ENCODE measurements at regions not wholly inside any gene's neighbourhood (a gene's known extent, or its start where the extent isn't known, plus 50 kb on each side); places are given as distances from the start of the nearest gene placed in this dataset.
"Not testable (repeated sequence)": the region's sequence is repeated elsewhere in the genome, so short reads cannot be mapped to it uniquely, and the experiment has no call there.

DNA sequence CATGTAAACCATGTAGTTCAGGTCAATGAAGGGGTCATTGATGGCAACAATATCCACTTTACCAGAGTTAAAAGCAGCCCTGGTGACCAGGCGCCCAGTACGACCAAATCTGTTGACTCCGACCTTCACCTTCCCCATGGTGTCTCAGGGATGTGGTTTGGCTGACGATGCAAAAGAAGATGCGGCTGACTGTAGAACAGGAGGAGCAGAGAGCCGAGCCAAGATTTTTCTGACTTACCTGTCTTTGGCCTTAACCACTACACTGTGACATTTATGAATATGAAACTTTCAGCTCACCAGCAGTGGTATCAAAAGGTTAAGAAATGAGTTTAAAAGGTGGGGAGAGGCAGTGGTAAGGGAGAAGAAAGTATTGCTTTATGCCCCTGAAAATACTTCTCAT lies 309.8 kb downstream of the BCOR start:
- Histone ChIP-seq H3K36me3 (ENCODE audit: low read depth) (no peaks in the 10 kb centered on the region), H4K20me1 (ENCODE audit: insufficient read depth) (no peaks in the 10 kb centered on the region), H3K4me1 (ENCODE audit: insufficient read depth) (no peaks in the 10 kb centered on the region), H2AFZ (no peak overlapping the region), H3K79me2 (ENCODE audit: insufficient read depth) (no peaks in the 10 kb centered on the region), H3K4me3 (no peak overlapping the region), H3K27me3 (replicated peaks; ENCODE audit: insufficient read depth) (no peaks in the 10 kb centered on the region), H3F3A (ENCODE audit: insufficient read depth) (no peaks in the 10 kb centered on the region), H3K4me2 (ENCODE audit: unreplicated experiment) (no peak overlapping the region), H3K9me2 (ENCODE audit: insufficient read depth) (no peaks in the 10 kb centered on the region), H3K9ac (no peak overlapping the region), H3K27ac (no peak overlapping the region), H3K9me3 (ENCODE audit: low read depth) (no peaks in the 10 kb centered on the region)
- no peak for DNase-seq
- WGBS, 2 experiments (ENCODE audit: low coverage in 1 of 2, low lambda C conversion rate in 2 of 2, missing lambda C conversion rate in 2 of 2), result 94% methylated on average over 6 of the region's 6 CpGs
- in situ Hi-C loops (cut with MboI), result no loop called here
- no peak for TF ChIP-seq EZH2 (IDR thresholded peaks at IDR 0.05; ENCODE audit: insufficient read depth, poor library complexity, severe bottlenecking)

DNA sequence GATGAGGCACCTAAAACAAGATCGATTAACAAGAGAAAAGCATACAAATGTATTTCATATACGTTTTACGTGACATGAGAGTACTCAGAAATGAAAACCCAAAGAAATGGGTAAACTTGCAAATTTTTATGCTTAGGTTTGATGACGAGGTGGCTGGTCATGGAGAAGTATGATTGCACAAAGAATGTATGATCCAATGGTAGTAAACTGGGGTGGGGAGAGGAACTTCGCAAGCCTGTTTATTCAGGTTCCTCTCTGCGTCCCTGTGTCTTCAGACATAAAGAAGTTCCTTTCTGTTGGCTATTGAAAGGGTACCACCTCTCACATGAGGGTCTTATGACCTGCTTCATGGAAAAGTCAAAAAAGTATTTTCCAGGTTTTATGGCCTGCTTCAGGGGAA lies 309.2 kb downstream of the BCOR start:
- H3K27ac ChIP-seq, result no peak overlapping the region
- TF ChIP-seq EZH2 (IDR thresholded peaks at IDR 0.05; ENCODE audit: insufficient read depth, poor library complexity, severe bottlenecking), result no peak
- TF ChIP-seq EZH2phosphoT487 (IDR thresholded peaks at IDR 0.05; ENCODE audit: insufficient read depth, low read depth), result no peak
- H3K79me2 ChIP-seq (ENCODE audit: insufficient read depth), result no peaks in the 10 kb centered on the region
- H3K9me2 ChIP-seq (ENCODE audit: insufficient read depth), result no peaks in the 10 kb centered on the region
- H3K36me3 ChIP-seq (ENCODE audit: low read depth), result no peaks in the 10 kb centered on the region
- no peak overlapping the region for H2AFZ ChIP-seq
- WGBS, 2 experiments (ENCODE audit: low coverage in 1 of 2, low lambda C conversion rate in 2 of 2, missing lambda C conversion rate in 2 of 2), result 87 to 95% methylated on average over 6 of the region's 6 CpGs
- no peak for DNase-seq
- no peaks in the 10 kb centered on the region for H3K4me1 ChIP-seq (ENCODE audit: insufficient read depth)
- no peak overlapping the region for H3K9ac ChIP-seq
- no peak overlapping the region for H3K4me2 ChIP-seq (ENCODE audit: unreplicated experiment)
- in situ Hi-C loops (cut with MboI), result no loop called here
- H3K4me3 ChIP-seq, result no peak overlapping the region
- no peaks in the 10 kb centered on the region for H4K20me1 ChIP-seq (ENCODE audit: insufficient read depth)
- H3F3A ChIP-seq (ENCODE audit: insufficient read depth), result no peaks in the 10 kb centered on the region
- no peaks in the 10 kb centered on the region for H3K9me3 ChIP-seq (ENCODE audit: low read depth)
- H3K27me3 ChIP-seq (replicated peaks; ENCODE audit: insufficient read depth), result no peaks in the 10 kb centered on the region

DNA sequence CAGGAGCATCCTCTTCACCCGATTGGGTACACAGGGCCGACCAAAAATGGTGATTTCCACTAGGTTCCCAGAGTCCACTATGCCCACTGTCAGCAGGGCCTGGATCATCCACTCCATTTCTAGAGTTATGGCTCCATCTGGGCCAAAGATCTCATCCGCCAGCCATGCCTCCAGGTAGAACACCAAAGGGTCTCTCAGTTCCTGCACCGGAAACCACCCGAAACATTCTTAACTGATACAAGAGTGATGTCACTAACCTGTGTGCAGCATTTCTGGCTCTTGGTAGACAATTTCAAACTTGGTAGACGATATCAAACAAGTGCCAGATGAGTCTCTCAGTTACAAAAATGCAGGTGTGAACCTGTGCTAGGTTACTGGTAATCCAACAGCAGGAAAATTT lies 306.1 kb downstream of the BCOR start:
- WGBS, 2 experiments (ENCODE audit: low coverage in 1 of 2, low lambda C conversion rate in 2 of 2, missing lambda C conversion rate in 2 of 2), result 68 to 74% methylated on average over 5 to 6 of the region's 6 CpGs
- no peak for DNase-seq

DNA sequence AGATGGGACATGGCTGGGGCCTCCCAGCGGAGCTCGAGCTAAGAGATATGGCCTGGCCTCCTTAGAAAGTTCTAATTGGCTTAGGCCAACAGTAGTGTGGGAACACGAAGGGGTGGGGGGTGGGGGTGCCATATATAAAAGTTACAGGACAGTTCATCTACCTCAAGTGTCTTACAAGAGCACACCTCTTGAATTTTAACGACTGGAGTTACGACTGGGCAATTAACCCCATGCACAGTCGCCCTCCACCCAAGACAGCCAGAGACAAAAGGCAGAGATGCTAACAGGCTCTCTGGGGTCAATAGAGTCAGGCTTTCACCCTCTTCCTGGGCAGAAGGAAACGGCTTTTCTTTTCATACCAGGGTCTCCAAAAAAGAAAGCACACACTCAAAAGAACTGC lies 302.2 kb downstream of the BCOR start:
- H3K27me3 ChIP-seq (replicated peaks; ENCODE audit: insufficient read depth), result no peaks in the 10 kb centered on the region
- TF ChIP-seq EZH2 (IDR thresholded peaks at IDR 0.05; ENCODE audit: insufficient read depth, poor library complexity, severe bottlenecking) (no peak), EZH2phosphoT487 (IDR thresholded peaks at IDR 0.05; ENCODE audit: insufficient read depth, low read depth) (no peak)
- no peak overlapping the region for H3K4me3 ChIP-seq
- no peaks in the 10 kb centered on the region for H3F3A ChIP-seq (ENCODE audit: insufficient read depth)
- no peaks in the 10 kb centered on the region for H3K9me3 ChIP-seq (ENCODE audit: low read depth)
- 70% methylated on average over 7 of the region's 7 CpGs for WGBS, 2 experiments (ENCODE audit: low coverage in 1 of 2, low lambda C conversion rate in 2 of 2, missing lambda C conversion rate in 2 of 2)
- no peak overlapping the region for H3K4me2 ChIP-seq (ENCODE audit: unreplicated experiment)
- H3K36me3 ChIP-seq (ENCODE audit: low read depth), result no peaks in the 10 kb centered on the region
- no peak overlapping the region for H3K27ac ChIP-seq
- H3K79me2 ChIP-seq (ENCODE audit: insufficient read depth), result no peaks in the 10 kb centered on the region
- no peak overlapping the region for H2AFZ ChIP-seq
- in situ Hi-C loops (cut with MboI), result no loop called here
- no peak for DNase-seq
- H4K20me1 ChIP-seq (ENCODE audit: insufficient read depth), result no peaks in the 10 kb centered on the region
- no peaks in the 10 kb centered on the region for H3K4me1 ChIP-seq (ENCODE audit: insufficient read depth)
- no peaks in the 10 kb centered on the region for H3K9me2 ChIP-seq (ENCODE audit: insufficient read depth)
- H3K9ac ChIP-seq, result no peak overlapping the region

More for the DNA sequence above, 306.1 kb downstream of the BCOR start:
- TF ChIP-seq EZH2phosphoT487 (IDR thresholded peaks at IDR 0.05; ENCODE audit: insufficient read depth, low read depth), result no peak
- Histone ChIP-seq H3K79me2 (ENCODE audit: insufficient read depth) (no peaks in the 10 kb centered on the region), H4K20me1 (ENCODE audit: insufficient read depth) (no peaks in the 10 kb centered on the region), H3K9me2 (ENCODE audit: insufficient read depth) (no peaks in the 10 kb centered on the region), H3F3A (ENCODE audit: insufficient read depth) (no peaks in the 10 kb centered on the region), H2AFZ (no peak overlapping the region), H3K27me3 (replicated peaks; ENCODE audit: insufficient read depth) (no peaks in the 10 kb centered on the region), H3K36me3 (ENCODE audit: low read depth) (no peaks in the 10 kb centered on the region), H3K4me1 (ENCODE audit: insufficient read depth) (no peaks in the 10 kb centered on the region), H3K27ac (no peak overlapping the region), H3K4me2 (ENCODE audit: unreplicated experiment) (no peak overlapping the region), H3K9me3 (ENCODE audit: low read depth) (no peaks in the 10 kb centered on the region), H3K4me3 (no peak overlapping the region), H3K9ac (no peak overlapping the region)
- in situ Hi-C loops (cut with MboI), result no loop called here

DNA sequence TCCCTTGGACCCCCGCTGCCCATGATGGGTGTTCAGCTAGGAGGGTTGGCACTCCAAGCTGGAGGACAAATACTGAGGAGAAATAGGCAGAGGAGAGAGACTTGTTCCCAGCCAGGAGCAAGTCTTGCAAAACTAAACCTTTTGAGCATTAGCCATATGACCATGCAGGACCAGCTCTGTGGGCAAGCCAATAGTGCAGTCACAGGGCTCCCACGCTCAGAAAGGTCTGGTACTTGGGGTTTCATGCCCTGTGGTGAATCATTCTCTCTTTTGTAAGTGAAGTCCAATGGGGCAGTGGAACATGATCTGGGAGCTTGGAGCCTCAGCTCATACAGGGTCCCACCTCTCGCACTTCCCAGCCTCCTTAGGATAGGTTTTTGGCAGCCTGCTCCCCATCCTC lies 300.9 kb downstream of the BCOR start:
- Histone ChIP-seq H2AFZ (no peak overlapping the region), H3K27me3 (replicated peaks; ENCODE audit: insufficient read depth) (no peaks in the 10 kb centered on the region), H4K20me1 (ENCODE audit: insufficient read depth) (no peaks in the 10 kb centered on the region), H3K9me3 (ENCODE audit: low read depth) (no peaks in the 10 kb centered on the region), H3K9me2 (ENCODE audit: insufficient read depth) (no peaks in the 10 kb centered on the region), H3K36me3 (ENCODE audit: low read depth) (no peaks in the 10 kb centered on the region), H3K27ac (no peak overlapping the region), H3K9ac (no peak overlapping the region), H3K4me1 (ENCODE audit: insufficient read depth) (no peaks in the 10 kb centered on the region), H3K4me2 (ENCODE audit: unreplicated experiment) (no peak overlapping the region), H3K4me3 (no peak overlapping the region), H3F3A (ENCODE audit: insufficient read depth) (no peaks in the 10 kb centered on the region), H3K79me2 (ENCODE audit: insufficient read depth) (no peaks in the 10 kb centered on the region)
- WGBS, 2 experiments (ENCODE audit: low coverage in 1 of 2, low lambda C conversion rate in 2 of 2, missing lambda C conversion rate in 2 of 2), result 89 to 95% methylated on average over 2 to 3 of the region's 3 CpGs
- no peak for TF ChIP-seq EZH2phosphoT487 (IDR thresholded peaks at IDR 0.05; ENCODE audit: insufficient read depth, low read depth)
- TF ChIP-seq EZH2 (IDR thresholded peaks at IDR 0.05; ENCODE audit: insufficient read depth, poor library complexity, severe bottlenecking), result no peak
- peak; percentile 41 for DNase-seq
- in situ Hi-C loops (cut with MboI), result no loop called here

DNA sequence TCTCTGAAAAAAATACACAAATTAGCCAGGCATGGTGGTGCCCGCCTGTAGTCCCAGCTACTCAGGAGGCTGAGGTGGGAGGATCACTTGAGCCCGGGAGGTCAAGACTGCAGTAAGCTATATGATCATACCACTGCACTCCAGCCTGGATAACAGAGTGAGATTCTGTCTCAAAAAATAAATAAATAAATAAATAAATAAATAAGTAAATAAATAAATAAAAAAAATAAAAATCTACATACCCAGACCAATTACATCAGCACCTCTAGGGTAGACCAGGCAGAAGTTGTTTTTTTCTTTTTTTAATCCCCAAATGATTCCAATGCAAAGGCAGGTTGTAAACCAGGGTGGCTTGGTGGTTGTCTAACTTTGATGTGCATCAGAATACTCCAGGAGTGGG lies 299.3 kb downstream of the BCOR start:
- H4K20me1 ChIP-seq (ENCODE audit: insufficient read depth); H3K9me2 ChIP-seq (ENCODE audit: insufficient read depth); H3K9me3 ChIP-seq (ENCODE audit: low read depth); DNase-seq; H3K27me3 ChIP-seq (replicated peaks; ENCODE audit: insufficient read depth); H3K79me2 ChIP-seq (ENCODE audit: insufficient read depth); H3K4me1 ChIP-seq (ENCODE audit: insufficient read depth); H3K27ac ChIP-seq; H3K9ac ChIP-seq; H2AFZ ChIP-seq; H3K4me2 ChIP-seq (ENCODE audit: unreplicated experiment); H3K4me3 ChIP-seq; in situ Hi-C loops (cut with MboI); H3F3A ChIP-seq (ENCODE audit: insufficient read depth); H3K36me3 ChIP-seq (ENCODE audit: low read depth): not testable (repeated sequence)
- 79 to 100% methylated on average over 1 to 2 of the region's 2 CpGs for WGBS, 2 experiments (ENCODE audit: low coverage in 1 of 2, low lambda C conversion rate in 2 of 2, missing lambda C conversion rate in 2 of 2)
